ENCODE measurements at regions not wholly inside any gene's neighbourhood (a gene's known extent, or its start where the extent isn't known, plus 50 kb on each side); places are given as distances from the start of the nearest gene placed in this dataset.

DNA sequence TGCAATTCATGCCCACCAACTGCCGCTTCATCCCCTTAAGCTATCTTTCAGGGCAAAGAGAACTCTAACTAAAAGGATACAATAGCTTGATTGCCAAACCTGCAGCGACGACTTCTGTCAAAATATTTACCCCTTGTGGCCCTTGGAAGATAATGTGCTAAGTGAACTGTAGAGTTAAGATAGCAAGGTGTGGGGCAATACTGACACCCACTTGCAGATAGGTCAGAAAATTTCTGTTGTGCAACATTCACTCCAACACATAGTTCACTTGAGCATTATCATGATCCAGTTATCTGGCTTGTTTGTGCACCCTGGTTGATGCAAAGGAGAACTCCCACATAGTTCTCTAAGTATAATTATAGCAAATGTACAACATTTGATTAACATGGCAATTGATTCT, 55.6 kb downstream of the RHOXF2B start:
- H3K27ac ChIP-seq, result no peak overlapping the region
- no peaks in the 10 kb centered on the region for H3K9me3 ChIP-seq
- intact Hi-C loops (cut with DNase I; ENCODE audit: low total_unique reads), result no loop called here
- DNase-seq, result no peak
- TF ChIP-seq POLR2A (IDR thresholded peaks at IDR 0.05) (no peak), CTCF (IDR thresholded peaks at IDR 0.05) (no peak)
- H3K4me1 ChIP-seq, result no peaks in the 10 kb centered on the region
- no peak overlapping the region for H3K4me3 ChIP-seq
- H3K36me3 ChIP-seq, result no peaks in the 10 kb centered on the region
- peaks cover 0 to 15% of the 10 kb centered on the region in 2 donors for H3K27me3 ChIP-seq

DNA sequence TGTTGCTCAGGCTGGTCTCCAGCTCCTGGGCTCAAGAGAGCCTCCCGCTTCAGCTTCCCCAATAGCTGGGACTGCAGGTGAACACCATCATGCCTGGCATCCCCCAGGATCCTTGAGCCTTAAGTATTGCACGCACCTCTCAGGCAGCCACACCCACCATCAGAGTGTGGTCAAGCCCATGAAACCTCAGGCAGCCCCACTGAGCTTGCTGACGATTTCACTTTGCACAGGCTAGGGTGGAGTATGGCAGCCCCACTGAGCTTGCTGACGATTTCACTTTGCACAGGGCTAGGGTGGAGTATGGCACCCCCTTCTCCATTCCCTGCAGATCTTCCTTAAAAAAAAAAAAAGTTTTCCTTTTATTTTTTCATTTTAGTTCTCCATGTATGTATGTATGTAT, 57.2 kb downstream of the RHOXF2B start:
- H3K4me3 ChIP-seq, result no peak overlapping the region
- H3K36me3 ChIP-seq, result no peaks in the 10 kb centered on the region
- no peak for DNase-seq
- no peaks in the 10 kb centered on the region for H3K4me1 ChIP-seq
- H3K27ac ChIP-seq, result no peak overlapping the region
- no peaks in the 10 kb centered on the region for H3K9me3 ChIP-seq
- peaks cover 0 to 15% of the 10 kb centered on the region in 2 donors for H3K27me3 ChIP-seq
- TF ChIP-seq POLR2A (IDR thresholded peaks at IDR 0.05) (no peak), CTCF (IDR thresholded peaks at IDR 0.05) (no peak)
- intact Hi-C loops (cut with DNase I; ENCODE audit: low total_unique reads), result no loop called here

DNA sequence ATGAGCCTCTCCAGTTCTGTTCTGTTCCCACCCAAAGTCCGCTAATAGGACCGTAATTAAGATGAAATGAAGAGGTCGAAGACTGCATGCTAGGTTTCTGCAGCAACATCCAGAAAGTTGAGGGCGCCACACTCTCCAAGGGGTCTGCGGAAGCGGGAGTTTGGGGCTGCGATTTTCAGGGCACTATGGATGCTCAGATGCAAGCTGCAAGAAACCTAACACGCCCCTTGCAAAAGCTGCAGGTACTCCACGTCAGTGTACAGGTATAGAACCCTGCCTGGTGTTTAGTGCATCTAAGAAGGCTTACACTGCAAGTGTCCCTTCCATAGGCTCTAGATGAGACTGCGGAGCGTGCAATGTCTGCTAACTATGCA, 61.4 kb downstream of the RHOXF2B start:
- TF ChIP-seq CTCF (IDR thresholded peaks at IDR 0.05), result no peak
- TF ChIP-seq POLR2A (IDR thresholded peaks at IDR 0.05), result no peak
- Histone ChIP-seq H3K36me3 (no peaks in the 10 kb centered on the region), H3K4me3 (no peak overlapping the region), H3K4me1 (no peaks in the 10 kb centered on the region), H3K27me3 (peaks cover 0 to 15% of the 10 kb centered on the region in 2 donors), H3K9me3 (no peaks in the 10 kb centered on the region), H3K27ac (no peak overlapping the region)
- DNase-seq, result no peak
- intact Hi-C loops (cut with DNase I; ENCODE audit: low total_unique reads), result no loop called here

GRCh38 chrX:120015145-120016067, 62.1 kb downstream of the RHOXF2B start:
- DNase-seq, result no peak
- H3K27me3 ChIP-seq, result peaks cover 0 to 18% of the 10 kb centered on the region in 2 donors
- H3K4me3 ChIP-seq, result peak overlapping the region in 1 of 2 donors; percentile 20
- H3K36me3 ChIP-seq, result no peaks in the 10 kb centered on the region
- intact Hi-C loops (cut with DNase I; ENCODE audit: low total_unique reads), result no loop called here
- H3K27ac ChIP-seq, result no peak overlapping the region
- H3K4me1 ChIP-seq, result no peaks in the 10 kb centered on the region
- H3K9me3 ChIP-seq, result no peaks in the 10 kb centered on the region
- no peak for TF ChIP-seq CTCF (IDR thresholded peaks at IDR 0.05)
- TF ChIP-seq POLR2A (IDR thresholded peaks at IDR 0.05), result no peak

DNA sequence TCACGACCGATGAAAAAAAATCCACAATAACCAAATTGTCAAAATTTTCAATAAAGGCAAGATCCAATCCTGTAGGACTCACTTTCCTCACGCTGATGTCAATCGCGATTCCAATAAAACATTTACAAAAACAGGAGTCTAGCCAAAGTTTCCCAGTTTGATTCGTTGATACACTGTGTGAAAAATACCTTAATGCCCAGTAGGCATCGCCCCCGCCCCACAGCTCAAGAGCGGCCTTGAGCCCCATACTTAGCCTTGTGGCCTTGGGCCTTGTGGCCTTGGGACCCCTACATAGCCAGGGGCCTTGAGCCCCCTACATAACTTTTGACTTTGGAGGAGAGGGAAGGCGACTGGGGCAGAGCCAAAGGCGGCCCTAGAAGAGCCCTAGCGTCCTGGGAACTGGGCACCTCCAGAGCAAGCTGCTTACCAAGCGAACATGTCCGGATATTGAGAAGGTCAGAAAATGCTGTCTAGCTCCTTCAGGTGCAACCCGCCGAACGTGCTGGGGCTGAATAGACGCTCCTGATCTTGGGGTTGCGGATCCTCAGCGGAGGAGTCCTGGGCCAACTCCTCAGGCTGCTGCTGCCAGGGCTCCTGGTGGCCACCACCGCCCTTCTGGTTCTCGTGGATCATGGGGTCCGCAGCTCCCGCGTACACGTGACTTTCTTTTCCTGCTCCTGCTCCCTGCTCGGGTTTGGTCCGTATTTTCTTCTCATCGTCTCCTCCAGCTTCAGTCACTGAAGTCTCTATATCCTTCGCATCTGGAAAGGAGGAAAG, 62.9 kb downstream of the RHOXF2B start:
- no peaks in the 10 kb centered on the region for H3K36me3 ChIP-seq
- H3K4me3 ChIP-seq, result no peak overlapping the region
- H3K27ac ChIP-seq, result no peak overlapping the region
- H3K9me3 ChIP-seq, result no peaks in the 10 kb centered on the region
- DNase-seq, result no peak
- intact Hi-C loops (cut with DNase I; ENCODE audit: low total_unique reads), result no loop called here
- peaks cover 0 to 17% of the 10 kb centered on the region in 2 donors for H3K27me3 ChIP-seq
- TF ChIP-seq POLR2A (IDR thresholded peaks at IDR 0.05) (no peak), CTCF (IDR thresholded peaks at IDR 0.05) (no peak)
- H3K4me1 ChIP-seq, result no peaks in the 10 kb centered on the region

Measured in uterus (tissue), 3 donors.